Nephron (organoid): ENCODE measurements at regions not wholly inside any gene's neighbourhood (a gene's known extent, or its start where the extent isn't known, plus 50 kb on each side); places are given as distances from the start of the nearest gene placed in this dataset.

Experiments used
- H3K27ac Mint-ChIP-seq, 3 experiments: 2 replicates each; pipeline ENCODE4 v1.8.0; 2020; ENCODE audit warnings: mixed read lengths in 3 of 3, mild to moderate bottlenecking in 2 of 3, moderate library complexity in 1 of 3
- H3K27me3 Mint-ChIP-seq: 2 replicates; pipeline ENCODE4 v1.8.0; 2021; ENCODE audit warnings: low read depth, mild to moderate bottlenecking, moderate library complexity, mixed read lengths
- H3K36me3 Mint-ChIP-seq: 2 replicates; pipeline ENCODE4 v1.8.0; 2020; ENCODE audit warnings: low read depth, mixed read lengths
- H3K4me1 Mint-ChIP-seq: 2 replicates; pipeline ENCODE4 v1.8.0; 2020; ENCODE audit warnings: mixed read lengths
- H3K4me3 Mint-ChIP-seq, 3 experiments: 2 replicates each; pipeline ENCODE4 v1.8.0; 2020; ENCODE audit warnings: mild to moderate bottlenecking in 3 of 3, mixed read lengths in 3 of 3, moderate library complexity in 2 of 3
- H3K9me3 Mint-ChIP-seq: 2 replicates; pipeline ENCODE4 v1.8.0; 2020; ENCODE audit warnings: mixed read lengths
- CTCF ChIP-seq, 3 experiments: fragments of 200-600 bp; sonication (generic); IDR thresholded peaks; one replicate each; pipeline ENCODE4 v1.5.0; 2021; ENCODE audit warnings: antibody characterized with exemption in 3 of 3; ENCODE audit not compliant: unreplicated experiment in 3 of 3

- H3K27me3 Mint-ChIP-seq: no peaks in the 10 kb centered on the region
- H3K9me3 Mint-ChIP-seq: peaks cover 2% of the 10 kb centered on the region
- H3K36me3 Mint-ChIP-seq: no peaks in the 10 kb centered on the region
- H3K4me1 Mint-ChIP-seq: no peaks in the 10 kb centered on the region
- H3K4me3 Mint-ChIP-seq: no peak overlapping the region
- TF ChIP-seq CTCF (IDR thresholded peaks at IDR 0.05; ENCODE audit: unreplicated experiment in 3 of 3): no peak
- no peak overlapping the region for H3K27ac Mint-ChIP-seq
These were observed 280.2 kb upstream of the GALNTL6 start for GRCh38 chr4:171532968-171533367.

- Mint-ChIP-seq H3K27ac (no peak overlapping the region), H3K9me3 (no peaks in the 10 kb centered on the region), H3K4me1 (no peaks in the 10 kb centered on the region), H3K4me3 (no peak overlapping the region), H3K27me3 (no peaks in the 10 kb centered on the region), H3K36me3 (no peaks in the 10 kb centered on the region)
- TF ChIP-seq CTCF (IDR thresholded peaks at IDR 0.05; ENCODE audit: unreplicated experiment in 3 of 3): no peak
These were observed 288.3 kb upstream of the GALNTL6 start for GRCh38 chr4:171524903-171525302.

GRCh38 chr4:171521726-171522125, 291.5 kb upstream of the GALNTL6 start:
- Mint-ChIP-seq H3K4me3 (no peak overlapping the region), H3K27ac (no peak overlapping the region), H3K4me1 (no peaks in the 10 kb centered on the region), H3K27me3 (no peaks in the 10 kb centered on the region), H3K36me3 (no peaks in the 10 kb centered on the region), H3K9me3 (no peaks in the 10 kb centered on the region)
- TF ChIP-seq CTCF (IDR thresholded peaks at IDR 0.05; ENCODE audit: unreplicated experiment in 3 of 3): no peak

- no peaks in the 10 kb centered on the region for H3K9me3 Mint-ChIP-seq
- no peaks in the 10 kb centered on the region for H3K4me1 Mint-ChIP-seq
These were observed 293.7 kb upstream of the GALNTL6 start for GRCh38 chr4:171519457-171519856.

GRCh38 chr4:171517883-171518282, 295.3 kb upstream of the GALNTL6 start:
- Mint-ChIP-seq H3K27ac (no peak overlapping the region), H3K4me3 (no peak overlapping the region), H3K4me1 (no peaks in the 10 kb centered on the region), H3K9me3 (no peaks in the 10 kb centered on the region), H3K36me3 (no peaks in the 10 kb centered on the region), H3K27me3 (no peaks in the 10 kb centered on the region)
- TF ChIP-seq CTCF (IDR thresholded peaks at IDR 0.05; ENCODE audit: unreplicated experiment in 3 of 3): no peak

More at GRCh38 chr4:171519457-171519856, 293.7 kb upstream of the GALNTL6 start:
- no peaks in the 10 kb centered on the region for H3K27me3 Mint-ChIP-seq
- H3K36me3 Mint-ChIP-seq: no peaks in the 10 kb centered on the region
- no peak overlapping the region for H3K4me3 Mint-ChIP-seq
- TF ChIP-seq CTCF (IDR thresholded peaks at IDR 0.05; ENCODE audit: unreplicated experiment in 3 of 3): no peak
- no peak overlapping the region for H3K27ac Mint-ChIP-seq

GRCh38 chr4:171516694-171517093, 296.5 kb upstream of the GALNTL6 start:
- Mint-ChIP-seq H3K27me3 (no peaks in the 10 kb centered on the region), H3K4me1 (no peaks in the 10 kb centered on the region), H3K27ac (no peak overlapping the region), H3K9me3 (peaks cover 8% of the 10 kb centered on the region), H3K4me3 (no peak overlapping the region), H3K36me3 (no peaks in the 10 kb centered on the region)
- TF ChIP-seq CTCF (IDR thresholded peaks at IDR 0.05; ENCODE audit: unreplicated experiment in 3 of 3): no peak
